Spleen (tissue), 7 donors: ENCODE measurements at regions not wholly inside any gene's neighbourhood (a gene's known extent, or its start where the extent isn't known, plus 50 kb on each side); places are given as distances from the start of the nearest gene placed in this dataset.

ENCODE experiments used
- POLR2A ChIP-seq, 3 donors: fragments of 450-650 bp; IDR thresholded peaks; one replicate each; pipeline ENCODE4 v1.5.1; 2017; ENCODE audit warnings: antibody characterized with exemption in 3 of 3, mild to moderate bottlenecking in 1 of 3
- POLR2AphosphoS5 ChIP-seq, 3 donors: sonication (generic); formaldehyde crosslinking; IDR thresholded peaks; one replicate each; pipeline ENCODE4 v1.5.1; 2017; ENCODE audit warnings: antibody characterized with exemption in 3 of 3
- TF ChIP-seq, protein P1 (sequence below), 11 experiments: fragments of 200-600 bp in 7 of 11; fragments of 450-650 bp in 4 of 11; sonication (generic) in 4 of 11; IDR thresholded peaks in 8 of 11; conservative IDR thresholded peaks in 3 of 11; 1 replicate in 7 of 11; 2 replicates in 4 of 11; pipeline versions ENCODE4 v1.4.0 to v1.8.0; 2016 to 2021; ENCODE audit warnings: antibody characterized with exemption in 11 of 11, inconsistent platforms in 4 of 11, mild to moderate bottlenecking in 1 of 11
- donor health status: DM: no; HTN: no; CAD: no; lungs with moderate emphysema.
- donor health status: DM: no; HTN: no; CAD: no.
- donor health status: DM: no; HTN: no; CAD: no.

DNA sequence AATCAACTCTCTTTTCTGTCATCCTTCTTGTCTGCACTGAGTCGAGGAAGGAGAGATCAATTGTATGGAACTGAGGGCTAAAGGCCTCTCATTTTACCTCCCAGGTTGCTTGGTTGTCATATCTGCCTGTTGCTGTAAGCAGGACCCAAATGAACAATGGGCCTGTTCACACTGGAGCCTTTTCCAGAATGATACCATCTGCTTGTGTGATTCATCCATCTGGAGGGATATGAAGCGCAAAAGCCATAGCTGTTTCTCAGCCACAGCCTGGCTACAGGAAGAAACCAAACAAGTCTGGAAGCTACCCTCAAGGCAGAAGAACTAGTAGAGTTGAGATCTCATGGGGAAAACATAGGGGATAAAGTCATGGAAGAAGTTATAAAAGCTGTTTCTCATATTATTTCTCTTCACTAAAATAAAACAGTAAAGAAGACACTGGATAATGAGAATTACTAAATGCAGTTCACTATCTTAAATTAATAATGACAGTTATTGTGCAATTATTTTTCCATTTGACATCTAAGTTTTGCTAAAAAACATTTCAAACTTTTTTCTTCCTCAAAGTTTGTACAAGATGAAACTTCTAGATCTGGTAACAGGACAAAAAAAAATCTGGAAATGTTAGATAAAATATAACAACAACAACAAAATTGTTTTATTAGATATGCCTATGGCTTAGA is 106.3 kb downstream of the SPTSSA start:
- no peak for TF ChIP-seq POLR2AphosphoS5 (IDR thresholded peaks at IDR 0.05)
- TF ChIP-seq, protein P1, sequence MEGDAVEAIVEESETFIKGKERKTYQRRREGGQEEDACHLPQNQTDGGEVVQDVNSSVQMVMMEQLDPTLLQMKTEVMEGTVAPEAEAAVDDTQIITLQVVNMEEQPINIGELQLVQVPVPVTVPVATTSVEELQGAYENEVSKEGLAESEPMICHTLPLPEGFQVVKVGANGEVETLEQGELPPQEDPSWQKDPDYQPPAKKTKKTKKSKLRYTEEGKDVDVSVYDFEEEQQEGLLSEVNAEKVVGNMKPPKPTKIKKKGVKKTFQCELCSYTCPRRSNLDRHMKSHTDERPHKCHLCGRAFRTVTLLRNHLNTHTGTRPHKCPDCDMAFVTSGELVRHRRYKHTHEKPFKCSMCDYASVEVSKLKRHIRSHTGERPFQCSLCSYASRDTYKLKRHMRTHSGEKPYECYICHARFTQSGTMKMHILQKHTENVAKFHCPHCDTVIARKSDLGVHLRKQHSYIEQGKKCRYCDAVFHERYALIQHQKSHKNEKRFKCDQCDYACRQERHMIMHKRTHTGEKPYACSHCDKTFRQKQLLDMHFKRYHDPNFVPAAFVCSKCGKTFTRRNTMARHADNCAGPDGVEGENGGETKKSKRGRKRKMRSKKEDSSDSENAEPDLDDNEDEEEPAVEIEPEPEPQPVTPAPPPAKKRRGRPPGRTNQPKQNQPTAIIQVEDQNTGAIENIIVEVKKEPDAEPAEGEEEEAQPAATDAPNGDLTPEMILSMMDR (IDR thresholded peaks at IDR 0.05 in 8 of 11, conservative IDR thresholded peaks at IDR 0.05 in 3 of 11), result no peak
- no peak for TF ChIP-seq POLR2A (IDR thresholded peaks at IDR 0.05)
